ENCODE measurements at regions not wholly inside any gene's neighbourhood (a gene's known extent, or its start where the extent isn't known, plus 50 kb on each side); places are given as distances from the start of the nearest gene placed in this dataset.
A peak's percentile ranks its signal among the peaks of the same experiment; 100 is the strongest.

DNA sequence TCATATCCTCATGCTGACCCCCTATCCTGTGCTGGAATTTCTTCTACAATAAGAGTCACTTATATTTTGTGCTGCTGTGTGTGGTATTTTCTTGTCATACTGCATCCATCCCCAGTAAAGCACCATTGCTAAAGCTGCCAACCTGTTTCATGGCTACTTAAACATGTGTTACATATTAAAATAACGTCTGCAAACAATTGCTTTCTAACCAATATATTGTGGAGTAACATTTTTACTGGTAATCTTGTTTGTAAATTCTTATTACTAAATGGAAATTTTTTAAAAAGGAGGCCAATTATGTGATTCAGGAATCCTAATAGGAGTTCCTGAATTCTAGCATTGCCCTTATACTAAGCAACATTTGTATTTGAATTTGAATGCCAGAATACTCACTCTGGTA, 160.3 kb upstream of the VEGFC start:
- Histone ChIP-seq H3K4me1 (ENCODE audit: insufficient read depth, low read length) (no peaks in the 10 kb centered on the region), H3K79me2 (ENCODE audit: insufficient read depth, low read length) (no peaks in the 10 kb centered on the region), H4K20me1 (ENCODE audit: insufficient read depth, low read length) (no peaks in the 10 kb centered on the region), H3K4me3 (ENCODE audit: insufficient read depth, low read length) (no peak overlapping the region), H3K9me3 (ENCODE audit: low read depth, low read length) (peaks cover 2% of the 10 kb centered on the region), H2AFZ (ENCODE audit: low read length) (peak overlapping the region; percentile 12), H3K36me3 (ENCODE audit: insufficient read depth, low read length) (no peaks in the 10 kb centered on the region), H3K4me2 (ENCODE audit: insufficient read depth, low read length) (no peak overlapping the region), H3K27me3 (ENCODE audit: insufficient read depth, low read length) (no peaks in the 10 kb centered on the region), H3K27ac (ENCODE audit: low read depth, low read length) (no peak overlapping the region)
- DNase-seq (ENCODE audit: insufficient read length, low spot score, missing footprints): no peak
- TF ChIP-seq, protein P1, sequence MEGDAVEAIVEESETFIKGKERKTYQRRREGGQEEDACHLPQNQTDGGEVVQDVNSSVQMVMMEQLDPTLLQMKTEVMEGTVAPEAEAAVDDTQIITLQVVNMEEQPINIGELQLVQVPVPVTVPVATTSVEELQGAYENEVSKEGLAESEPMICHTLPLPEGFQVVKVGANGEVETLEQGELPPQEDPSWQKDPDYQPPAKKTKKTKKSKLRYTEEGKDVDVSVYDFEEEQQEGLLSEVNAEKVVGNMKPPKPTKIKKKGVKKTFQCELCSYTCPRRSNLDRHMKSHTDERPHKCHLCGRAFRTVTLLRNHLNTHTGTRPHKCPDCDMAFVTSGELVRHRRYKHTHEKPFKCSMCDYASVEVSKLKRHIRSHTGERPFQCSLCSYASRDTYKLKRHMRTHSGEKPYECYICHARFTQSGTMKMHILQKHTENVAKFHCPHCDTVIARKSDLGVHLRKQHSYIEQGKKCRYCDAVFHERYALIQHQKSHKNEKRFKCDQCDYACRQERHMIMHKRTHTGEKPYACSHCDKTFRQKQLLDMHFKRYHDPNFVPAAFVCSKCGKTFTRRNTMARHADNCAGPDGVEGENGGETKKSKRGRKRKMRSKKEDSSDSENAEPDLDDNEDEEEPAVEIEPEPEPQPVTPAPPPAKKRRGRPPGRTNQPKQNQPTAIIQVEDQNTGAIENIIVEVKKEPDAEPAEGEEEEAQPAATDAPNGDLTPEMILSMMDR (IDR thresholded peaks at IDR 0.05; ENCODE audit: extremely low read depth, low read depth, low read length): no peak

DNA sequence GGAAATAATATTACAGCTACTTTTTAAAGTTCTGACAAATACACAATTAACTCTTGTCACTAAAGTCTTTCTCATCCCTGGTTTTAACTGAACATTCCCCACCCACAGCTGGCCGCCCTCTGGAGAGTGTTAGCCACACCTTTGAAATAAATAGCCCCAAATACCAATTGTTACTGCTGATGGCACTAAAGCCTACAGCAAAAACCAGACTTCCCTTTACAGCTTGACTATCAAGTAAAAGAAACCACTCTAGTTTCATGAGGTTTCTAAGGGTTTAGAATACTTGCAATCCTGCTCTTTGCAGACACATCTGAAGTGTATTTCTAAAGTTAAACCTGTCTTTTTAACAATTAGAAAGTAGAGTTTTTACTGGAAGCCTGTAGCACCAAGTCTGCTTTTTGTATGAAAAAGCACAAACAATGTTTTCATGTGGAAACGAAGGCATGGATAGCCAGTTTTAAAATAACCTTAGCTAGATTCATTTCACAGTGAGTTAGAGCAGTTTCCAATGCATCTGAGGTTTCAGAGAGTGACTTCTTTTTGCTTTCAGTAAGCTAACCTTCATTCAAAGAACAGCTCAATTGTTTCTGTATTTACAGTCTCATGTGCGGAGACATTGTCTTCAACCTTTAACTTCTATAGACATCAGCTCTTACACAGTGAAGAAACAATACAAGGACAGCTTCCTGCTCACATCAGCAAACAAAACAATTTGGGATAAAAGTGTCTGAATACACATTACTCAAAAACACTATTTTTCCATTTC, 164.8 kb upstream of the VEGFC start:
- DNase-seq (ENCODE audit: insufficient read length, low spot score, missing footprints): no peak
- Histone ChIP-seq H3K4me3 (ENCODE audit: insufficient read depth, low read length) (no peak overlapping the region), H3K36me3 (ENCODE audit: insufficient read depth, low read length) (no peaks in the 10 kb centered on the region), H2AFZ (ENCODE audit: low read length) (peak overlapping the region; percentile 89), H3K4me1 (ENCODE audit: insufficient read depth, low read length) (peaks cover 2% of the 10 kb centered on the region), H3K79me2 (ENCODE audit: insufficient read depth, low read length) (no peaks in the 10 kb centered on the region), H3K27me3 (ENCODE audit: insufficient read depth, low read length) (no peaks in the 10 kb centered on the region), H3K4me2 (ENCODE audit: insufficient read depth, low read length) (peak overlapping the region; percentile 41), H4K20me1 (ENCODE audit: insufficient read depth, low read length) (no peaks in the 10 kb centered on the region), H3K27ac (ENCODE audit: low read depth, low read length) (no peak overlapping the region), H3K9me3 (ENCODE audit: low read depth, low read length) (peaks cover 2% of the 10 kb centered on the region)
- TF ChIP-seq, protein P1 (IDR thresholded peaks at IDR 0.05; ENCODE audit: extremely low read depth, low read depth, low read length): no peak

DNA sequence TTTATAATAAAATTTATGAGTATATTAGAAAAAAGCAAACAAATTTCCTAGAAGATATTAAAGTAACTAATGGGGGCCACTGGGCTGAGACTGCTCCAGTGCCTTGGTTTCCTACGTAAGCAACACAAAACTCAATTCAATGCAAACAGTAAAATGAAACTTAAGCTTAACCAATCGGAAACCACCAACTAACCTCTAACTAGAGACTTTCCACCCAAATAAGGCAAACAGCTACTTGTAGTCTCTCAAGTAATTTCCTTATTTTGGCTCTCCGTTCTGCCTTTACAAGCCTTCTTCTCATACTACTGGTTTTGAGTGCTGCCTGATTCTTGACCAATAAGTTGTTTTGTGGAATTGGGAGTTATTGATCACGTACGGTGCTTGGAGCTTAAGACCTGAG, 167.3 kb upstream of the VEGFC start:
- no peak overlapping the region for H3K27ac ChIP-seq (ENCODE audit: low read depth, low read length)
- no peaks in the 10 kb centered on the region for H3K36me3 ChIP-seq (ENCODE audit: insufficient read depth, low read length)
- peaks cover 2% of the 10 kb centered on the region for H3K9me3 ChIP-seq (ENCODE audit: low read depth, low read length)
- peak overlapping the region; percentile 36 for H3K4me3 ChIP-seq (ENCODE audit: insufficient read depth, low read length)
- H4K20me1 ChIP-seq (ENCODE audit: insufficient read depth, low read length): no peaks in the 10 kb centered on the region
- H3K4me1 ChIP-seq (ENCODE audit: insufficient read depth, low read length): peaks cover 6% of the 10 kb centered on the region
- no peaks in the 10 kb centered on the region for H3K27me3 ChIP-seq (ENCODE audit: insufficient read depth, low read length)
- DNase-seq (ENCODE audit: insufficient read length, low spot score, missing footprints): no peak
- no peaks in the 10 kb centered on the region for H3K79me2 ChIP-seq (ENCODE audit: insufficient read depth, low read length)
- TF ChIP-seq, protein P1 (IDR thresholded peaks at IDR 0.05; ENCODE audit: extremely low read depth, low read depth, low read length): no peak
- peak overlapping the region; percentile 89 for H2AFZ ChIP-seq (ENCODE audit: low read length)
- H3K4me2 ChIP-seq (ENCODE audit: insufficient read depth, low read length): peak overlapping the region; percentile 45

DNA sequence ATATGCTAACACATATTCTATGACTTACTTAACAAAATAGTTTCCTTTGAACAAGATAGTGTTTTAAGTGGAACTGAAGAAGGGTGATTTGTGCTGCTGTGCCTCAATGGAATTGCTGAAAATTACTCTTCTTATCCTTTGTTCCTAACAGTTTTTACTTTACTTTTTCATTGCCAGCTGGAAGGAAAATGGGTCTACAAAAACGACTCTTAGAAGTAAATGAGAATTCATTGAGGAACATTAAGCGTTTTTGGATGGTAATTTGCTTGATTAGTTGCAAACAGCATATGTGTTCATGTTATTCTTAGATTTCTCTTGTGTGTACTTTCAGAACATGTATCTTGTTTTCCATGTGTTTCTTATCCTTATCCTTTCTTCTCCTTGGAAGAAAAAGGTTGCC, 170.4 kb upstream of the VEGFC start:
- no peaks in the 10 kb centered on the region for H4K20me1 ChIP-seq (ENCODE audit: insufficient read depth, low read length)
- no peak overlapping the region for H2AFZ ChIP-seq (ENCODE audit: low read length)
- TF ChIP-seq, protein P1 (IDR thresholded peaks at IDR 0.05; ENCODE audit: extremely low read depth, low read depth, low read length): no peak
- H3K9me3 ChIP-seq (ENCODE audit: low read depth, low read length): no peaks in the 10 kb centered on the region
- DNase-seq (ENCODE audit: insufficient read length, low spot score, missing footprints): no peak
- H3K4me2 ChIP-seq (ENCODE audit: insufficient read depth, low read length): no peak overlapping the region
- H3K4me3 ChIP-seq (ENCODE audit: insufficient read depth, low read length): no peak overlapping the region
- no peaks in the 10 kb centered on the region for H3K36me3 ChIP-seq (ENCODE audit: insufficient read depth, low read length)
- H3K4me1 ChIP-seq (ENCODE audit: insufficient read depth, low read length): peaks cover 6% of the 10 kb centered on the region
- no peaks in the 10 kb centered on the region for H3K79me2 ChIP-seq (ENCODE audit: insufficient read depth, low read length)
- H3K27me3 ChIP-seq (ENCODE audit: insufficient read depth, low read length): no peaks in the 10 kb centered on the region
- H3K27ac ChIP-seq (ENCODE audit: low read depth, low read length): no peak overlapping the region
